GM13977 (cell line): ENCODE measurements at regions not wholly inside any gene's neighbourhood (a gene's known extent, or its start where the extent isn't known, plus 50 kb on each side); places are given as distances from the start of the nearest gene placed in this dataset.

ENCODE experiments used
- DNase-seq: peaks from one replicate; pipeline ENCODE4 v3.0.0; 2012; ENCODE audit warnings: low spot score
- in situ Hi-C: fragments of 300-500 bp; cut with MboI; formaldehyde crosslinking; loops from one replicate; pipeline ENCODE4 v1.12.0; 2022; ENCODE audit warnings: low sequenced_read_pairs, low pct_unique_long_range_greater_than_20kb, mixed read lengths, inconsistent platforms; ENCODE audit not compliant: unreplicated experiment
- TF ChIP-seq, protein P1 (sequence below): IDR thresholded peaks from 2 replicates; pipeline ENCODE4 v1.5.1; 2012; ENCODE audit warnings: mild to moderate bottlenecking, control low read depth; ENCODE audit not compliant: insufficient read depth; ENCODE audit errors: extremely low read depth, missing control alignments

DNA sequence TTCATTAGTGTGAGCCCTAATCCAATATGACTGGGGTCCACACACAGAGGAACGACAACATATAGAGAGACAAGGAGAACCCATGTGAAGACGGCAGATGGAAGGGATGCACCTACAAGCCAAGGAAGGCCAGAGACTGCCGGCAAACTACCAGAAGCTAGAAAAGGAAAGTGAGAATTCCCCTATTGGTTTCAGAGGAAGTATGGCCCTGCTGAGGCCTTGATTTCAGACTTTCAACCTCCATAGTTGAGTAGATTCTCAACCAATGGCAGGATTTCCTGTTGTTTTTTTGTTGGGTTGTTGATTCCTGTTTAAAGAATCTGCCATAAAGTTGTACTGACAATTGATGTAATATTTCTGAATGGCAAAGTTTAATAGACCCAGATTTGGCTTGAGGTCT, 241.5 kb downstream of the SATB2 start:
- no peak for DNase-seq
- in situ Hi-C loops = no loop called here
- TF ChIP-seq, protein P1, sequence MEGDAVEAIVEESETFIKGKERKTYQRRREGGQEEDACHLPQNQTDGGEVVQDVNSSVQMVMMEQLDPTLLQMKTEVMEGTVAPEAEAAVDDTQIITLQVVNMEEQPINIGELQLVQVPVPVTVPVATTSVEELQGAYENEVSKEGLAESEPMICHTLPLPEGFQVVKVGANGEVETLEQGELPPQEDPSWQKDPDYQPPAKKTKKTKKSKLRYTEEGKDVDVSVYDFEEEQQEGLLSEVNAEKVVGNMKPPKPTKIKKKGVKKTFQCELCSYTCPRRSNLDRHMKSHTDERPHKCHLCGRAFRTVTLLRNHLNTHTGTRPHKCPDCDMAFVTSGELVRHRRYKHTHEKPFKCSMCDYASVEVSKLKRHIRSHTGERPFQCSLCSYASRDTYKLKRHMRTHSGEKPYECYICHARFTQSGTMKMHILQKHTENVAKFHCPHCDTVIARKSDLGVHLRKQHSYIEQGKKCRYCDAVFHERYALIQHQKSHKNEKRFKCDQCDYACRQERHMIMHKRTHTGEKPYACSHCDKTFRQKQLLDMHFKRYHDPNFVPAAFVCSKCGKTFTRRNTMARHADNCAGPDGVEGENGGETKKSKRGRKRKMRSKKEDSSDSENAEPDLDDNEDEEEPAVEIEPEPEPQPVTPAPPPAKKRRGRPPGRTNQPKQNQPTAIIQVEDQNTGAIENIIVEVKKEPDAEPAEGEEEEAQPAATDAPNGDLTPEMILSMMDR = no peak

DNA sequence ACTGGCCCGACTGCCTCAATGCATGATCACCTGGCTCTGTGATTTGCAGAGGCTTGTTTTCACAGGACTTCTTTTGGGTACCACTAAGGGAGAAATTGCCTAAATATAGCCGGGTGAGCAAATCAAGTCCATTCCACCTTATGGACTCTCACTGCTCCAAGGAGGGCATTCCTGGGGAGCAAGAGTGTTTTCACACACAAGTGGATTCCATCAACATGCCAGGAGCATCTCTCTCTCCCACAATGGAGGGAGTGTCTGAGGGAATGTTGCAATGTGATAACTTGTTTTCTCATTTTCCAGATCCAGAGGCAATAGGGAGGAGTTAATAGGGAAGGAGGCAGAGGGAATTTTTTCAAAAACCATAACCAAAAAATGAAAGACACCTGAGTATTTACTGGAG, 250.7 kb downstream of the SATB2 start:
- no peak for DNase-seq
- in situ Hi-C loops = no loop called here
- TF ChIP-seq, protein P1 = no peak

DNA sequence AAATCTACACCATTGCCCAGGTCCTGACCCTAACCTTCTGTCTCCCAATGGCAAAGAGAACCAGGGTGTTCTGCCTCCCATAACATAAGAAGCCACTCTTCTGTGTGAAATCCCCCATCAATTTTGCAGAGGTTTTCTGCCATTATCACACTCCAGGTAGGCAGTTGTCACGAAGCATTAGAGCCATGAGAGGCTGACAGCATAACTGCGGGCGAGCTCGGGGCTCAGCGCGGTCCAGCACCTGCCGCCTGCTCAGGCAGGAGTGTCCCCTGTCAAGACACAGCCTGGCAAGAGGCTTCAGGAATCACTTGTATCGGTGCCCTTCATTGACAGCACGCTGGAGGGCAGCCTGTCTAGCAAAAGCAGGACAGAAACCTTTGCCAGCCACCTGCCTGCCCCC, 251.2 kb downstream of the SATB2 start:
- no peak for DNase-seq
- TF ChIP-seq, protein P1 = no peak
- in situ Hi-C loops = no loop called here

DNA sequence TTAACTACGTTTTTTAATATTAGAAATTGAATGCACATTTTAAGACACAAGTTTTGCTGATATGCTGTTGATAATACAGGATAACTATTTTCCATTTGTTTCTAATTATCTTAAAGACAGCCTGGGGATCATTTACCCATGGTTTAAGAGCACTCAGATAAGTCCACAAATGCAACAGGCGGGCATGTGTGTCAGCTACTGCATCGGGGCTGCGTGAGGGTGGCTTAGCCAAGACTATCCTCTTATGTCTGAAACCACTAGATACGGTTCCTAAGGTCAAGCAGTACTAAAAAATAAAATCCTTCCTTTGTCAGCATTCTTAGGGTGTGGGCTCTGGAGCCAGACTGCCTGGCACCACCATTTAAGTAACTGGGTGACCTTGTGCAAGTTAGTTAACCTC, 254.8 kb downstream of the SATB2 start:
- in situ Hi-C loops = no loop called here

DNA sequence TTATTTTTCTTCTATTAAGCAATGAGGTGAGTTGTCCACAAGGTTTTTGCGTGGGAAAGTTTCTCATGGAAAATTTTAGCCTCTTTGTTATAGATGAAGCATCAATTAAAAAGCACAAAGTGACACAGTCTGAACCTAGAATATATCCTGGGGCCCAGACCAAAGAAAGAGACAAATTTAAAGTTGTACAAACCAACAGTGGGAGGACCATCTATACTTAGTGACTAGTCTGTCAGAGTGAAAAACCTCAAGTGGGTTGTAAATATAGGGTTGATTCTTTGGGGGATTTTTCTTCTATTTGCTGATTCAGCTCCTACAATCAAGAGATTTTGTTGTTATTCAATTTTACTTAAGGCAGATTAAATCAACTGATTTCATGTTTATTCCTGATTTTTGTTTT, 256.2 kb downstream of the SATB2 start:
- in situ Hi-C loops = no loop called here
- peak; percentile 21 for DNase-seq
- TF ChIP-seq, protein P1 = no peak

More for the DNA sequence above, 254.8 kb downstream of the SATB2 start:
- TF ChIP-seq, protein P1 = no peak
- no peak for DNase-seq

DNA sequence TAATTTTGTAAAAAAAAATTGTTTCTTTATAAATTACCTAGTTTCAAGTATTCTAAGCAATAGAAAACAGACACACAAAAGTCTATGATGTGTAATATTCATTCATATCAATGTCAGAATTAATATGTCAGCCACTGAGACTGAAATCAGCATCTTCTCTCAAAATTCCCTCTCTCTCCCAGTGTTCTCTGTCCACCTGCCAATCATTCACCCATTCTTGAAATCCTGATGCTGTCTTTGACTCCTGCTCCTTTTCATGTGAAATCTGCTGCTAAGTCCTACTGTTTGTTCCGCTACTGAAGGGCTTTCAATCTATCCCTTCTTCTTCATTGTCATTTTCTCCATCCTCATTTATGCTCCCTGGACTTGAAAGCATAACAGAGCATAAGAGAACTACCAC, 257.9 kb downstream of the SATB2 start:
- DNase-seq = no peak
- TF ChIP-seq, protein P1 = no peak
- in situ Hi-C loops = no loop called here

DNA sequence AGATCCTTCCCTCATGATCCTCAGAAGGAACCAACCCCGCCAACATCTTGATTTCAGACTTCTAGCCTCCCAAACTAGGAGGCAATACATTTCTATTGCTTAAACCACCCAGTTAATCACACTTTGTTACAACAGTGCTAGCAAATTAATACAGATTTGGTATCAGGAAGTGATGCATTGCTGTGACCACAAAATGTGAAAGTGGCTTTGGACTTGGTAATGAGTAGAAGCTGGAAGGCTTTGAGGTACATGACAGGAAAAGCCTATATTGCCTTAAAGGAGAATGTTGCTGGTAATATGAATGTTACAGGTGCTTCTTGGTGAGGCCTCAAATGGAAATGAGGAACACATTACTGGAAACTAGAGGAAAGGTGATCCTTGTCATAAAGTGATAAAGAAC, 260.3 kb downstream of the SATB2 start:
- TF ChIP-seq, protein P1 = no peak
- DNase-seq = no peak
- in situ Hi-C loops = no loop called here
